ENCODE measurements at regions not wholly inside any gene's neighbourhood (a gene's known extent, or its start where the extent isn't known, plus 50 kb on each side); places are given as distances from the start of the nearest gene placed in this dataset.
A peak's percentile ranks its signal among the peaks of the same experiment; 100 is the strongest.

DNA sequence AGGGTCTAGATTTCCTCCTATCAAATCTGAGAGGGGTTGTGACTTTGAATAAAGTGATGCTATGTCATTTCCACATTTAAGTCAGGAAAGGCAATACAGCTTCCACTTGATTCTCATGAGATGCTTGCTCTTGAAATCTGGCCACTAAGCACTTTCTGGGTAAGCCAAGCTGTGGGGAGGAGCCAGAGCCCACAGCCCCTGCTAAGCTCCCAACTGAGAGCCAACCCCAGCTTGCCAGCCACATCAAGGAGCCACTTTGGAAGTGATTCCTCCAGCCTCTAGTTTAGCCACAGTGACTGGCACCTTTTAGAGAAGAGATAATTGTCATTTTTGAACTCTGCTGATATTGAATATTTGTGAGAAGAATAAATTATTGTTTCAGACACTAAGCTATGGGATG is 1441.5 kb upstream of the IGFBP7 start:
- DNase-seq, result no peak

DNA sequence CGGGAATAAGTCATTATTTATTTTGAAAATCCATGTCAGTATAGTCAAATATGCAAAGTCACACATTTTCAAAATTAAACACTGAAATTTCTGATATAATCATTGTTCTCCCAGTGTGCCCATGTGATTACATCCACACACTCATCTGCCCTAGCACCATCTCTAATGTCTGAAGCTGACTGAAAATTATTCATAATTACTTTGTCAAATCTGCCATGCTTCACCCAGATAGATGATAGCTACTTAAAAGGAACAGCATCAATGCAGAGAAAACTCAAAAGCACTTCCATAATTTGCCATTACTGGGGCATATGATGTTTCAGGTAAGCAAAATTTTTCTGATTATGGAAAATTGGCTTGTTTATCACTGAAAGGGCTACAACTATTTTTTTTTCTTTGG is 1433.3 kb upstream of the IGFBP7 start:
- DNase-seq, result no peak

DNA sequence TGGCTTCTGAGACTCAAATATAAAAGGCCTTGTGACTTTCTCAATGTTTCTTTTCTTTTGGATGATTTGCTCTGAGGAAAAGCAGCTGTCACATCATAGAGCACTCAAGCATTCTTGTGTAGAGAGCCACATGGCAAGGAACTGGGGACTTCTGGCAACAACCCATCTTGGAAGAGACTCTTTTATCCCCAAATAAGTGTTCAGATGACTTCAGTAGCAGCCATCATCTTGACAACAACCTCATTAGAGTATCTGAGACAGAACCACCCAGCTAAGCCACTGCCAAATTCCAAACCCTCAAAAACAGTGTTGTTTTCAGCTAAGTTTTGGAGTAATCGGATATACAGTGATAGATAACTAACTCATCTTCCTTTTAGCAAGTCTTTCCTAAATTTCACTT is 1431.7 kb upstream of the IGFBP7 start:
- no peak for DNase-seq

DNA sequence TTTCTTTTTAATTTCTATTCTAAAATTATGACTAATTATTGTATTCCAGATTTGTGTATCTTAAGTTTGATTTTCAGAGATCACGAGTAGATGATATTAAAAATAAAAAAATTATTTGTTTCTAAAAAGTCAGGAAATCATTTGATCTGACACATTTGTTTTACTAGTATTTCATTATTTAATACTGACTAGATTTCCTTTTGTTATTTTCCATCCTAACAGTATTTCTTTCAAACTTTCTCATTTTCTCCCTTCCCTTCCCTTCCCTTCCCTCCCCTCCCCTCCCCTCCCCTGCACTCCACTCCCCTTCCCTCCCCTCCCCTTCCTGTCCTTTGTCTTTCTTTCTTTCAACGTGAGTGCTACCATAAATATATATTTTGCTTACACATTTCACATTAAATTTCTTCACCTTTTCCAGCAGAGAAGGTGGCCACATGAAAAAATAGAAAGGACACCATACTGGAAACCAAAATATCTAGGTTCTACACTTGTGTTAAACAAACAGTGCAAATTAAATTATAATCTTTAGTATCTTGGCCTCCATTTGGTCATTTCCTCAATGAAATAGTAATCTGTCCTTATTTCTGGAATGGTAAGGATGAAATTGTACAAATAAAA is 1412.7 kb upstream of the IGFBP7 start:
- no peak for DNase-seq

DNA sequence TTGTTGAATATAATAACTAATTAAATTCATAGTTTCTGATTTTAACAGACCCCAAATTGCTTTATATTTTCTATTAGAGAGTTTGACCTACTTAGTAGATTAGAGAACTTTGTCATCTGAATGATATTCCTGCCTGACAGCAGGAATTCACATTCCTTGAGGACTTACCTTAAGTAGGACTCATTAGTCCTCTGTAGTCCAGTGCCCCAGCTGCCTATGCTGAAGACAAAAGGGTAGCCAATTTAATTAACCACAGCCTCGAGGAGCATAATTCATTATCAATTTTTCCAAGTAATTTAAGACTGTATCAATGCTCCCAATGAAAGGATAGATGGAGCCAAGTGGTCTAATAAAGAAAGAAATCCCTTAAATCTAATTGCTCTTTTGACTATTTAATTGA is 1405.0 kb upstream of the IGFBP7 start:
- peak; percentile 63 for DNase-seq

DNA sequence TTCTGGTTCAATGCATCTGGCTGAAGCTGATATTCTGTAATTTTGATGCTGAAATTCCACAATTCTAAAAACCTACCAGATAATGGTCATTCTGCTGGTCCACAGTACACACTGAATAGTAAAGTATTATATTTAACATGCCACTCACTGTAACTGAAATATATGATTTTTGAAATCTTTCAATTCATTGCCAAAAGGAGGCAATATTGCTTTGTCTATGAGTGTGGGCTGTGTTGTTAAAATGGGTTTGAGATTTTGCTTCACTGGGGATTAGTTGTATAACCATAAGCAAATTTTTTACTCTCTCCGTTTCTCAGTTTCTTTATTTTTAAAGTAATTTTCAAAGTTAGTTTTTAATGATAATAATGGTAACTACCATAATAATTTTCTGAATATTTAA is 1404.1 kb upstream of the IGFBP7 start:
- peak; percentile 20 for DNase-seq

DNA sequence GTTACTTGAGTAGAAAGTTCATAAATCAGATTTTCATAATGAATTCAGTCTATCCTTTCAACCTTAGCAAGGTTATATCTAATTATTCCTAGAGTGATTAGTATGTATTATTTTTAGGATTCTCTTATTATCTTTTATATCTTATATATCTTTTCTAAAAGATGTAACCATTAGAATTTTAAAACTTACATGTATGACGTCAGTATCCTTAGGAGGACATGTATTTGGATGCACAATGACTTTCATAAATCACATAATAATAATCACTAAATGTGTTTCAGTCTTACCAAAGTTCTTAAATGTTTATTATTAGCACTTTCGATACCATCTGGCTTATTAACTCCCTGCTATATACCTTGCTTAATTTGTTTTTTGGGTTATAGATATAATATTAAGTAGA is 1400.5 kb upstream of the IGFBP7 start:
- no peak for DNase-seq

DNA sequence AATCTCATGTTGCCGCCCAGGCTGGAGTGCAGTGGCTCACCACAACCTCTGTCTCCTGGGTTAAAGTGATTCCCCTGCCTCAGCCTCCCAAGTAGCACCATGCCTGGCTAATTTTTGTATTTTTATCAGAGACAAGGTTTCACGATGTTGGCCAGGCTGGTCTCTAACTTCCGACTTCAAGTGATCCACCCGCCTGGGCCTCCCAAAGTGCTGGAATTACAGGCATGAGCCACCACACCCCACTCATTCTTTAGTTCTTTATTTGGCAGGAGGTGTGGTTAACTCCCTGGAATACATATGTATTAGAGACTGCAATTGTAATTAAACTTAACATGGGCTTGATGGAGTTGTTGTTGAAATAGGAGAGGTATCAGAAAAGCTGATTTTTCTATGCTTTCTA is 1396.9 kb upstream of the IGFBP7 start:
- DNase-seq, result no peak

DNA sequence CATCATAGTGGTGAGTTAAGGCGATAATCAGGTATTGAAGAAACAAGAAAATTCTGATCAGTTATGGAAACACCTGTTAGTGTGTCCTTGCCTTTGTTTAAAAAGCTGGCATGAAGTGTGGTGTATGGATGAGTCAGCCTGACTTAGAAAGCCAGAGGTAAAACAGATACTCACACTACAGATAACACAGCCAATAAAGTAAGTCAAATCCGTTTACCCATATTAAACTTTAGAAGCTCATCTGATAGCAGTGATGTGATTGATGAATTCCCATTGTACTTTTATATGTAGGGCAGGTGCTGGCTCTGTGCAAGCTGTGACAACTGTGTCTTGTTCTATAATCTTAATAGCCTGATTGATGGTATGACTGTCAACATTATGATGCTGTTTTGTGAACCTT is 1392.7 kb upstream of the IGFBP7 start:
- DNase-seq, result no peak

DNA sequence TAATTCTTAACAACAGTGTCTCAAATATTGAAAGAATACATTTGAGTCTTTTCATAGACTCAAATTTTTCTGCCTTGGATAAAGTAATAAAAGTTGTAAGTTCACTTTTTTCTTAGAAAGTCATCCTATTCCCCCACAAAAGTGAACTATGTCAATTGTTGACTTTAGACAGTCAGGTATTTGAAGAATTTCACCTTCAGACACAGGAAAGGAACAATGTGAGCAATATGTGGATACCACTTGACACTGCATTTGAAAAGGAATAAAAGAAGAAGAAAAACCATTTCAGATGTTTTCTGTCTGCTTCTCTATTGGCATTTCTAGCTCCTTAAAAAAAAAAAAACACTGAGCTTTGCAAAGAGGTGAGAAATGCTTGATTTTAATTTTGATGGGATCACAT is 1389.0 kb upstream of the IGFBP7 start:
- no peak for DNase-seq

DNA sequence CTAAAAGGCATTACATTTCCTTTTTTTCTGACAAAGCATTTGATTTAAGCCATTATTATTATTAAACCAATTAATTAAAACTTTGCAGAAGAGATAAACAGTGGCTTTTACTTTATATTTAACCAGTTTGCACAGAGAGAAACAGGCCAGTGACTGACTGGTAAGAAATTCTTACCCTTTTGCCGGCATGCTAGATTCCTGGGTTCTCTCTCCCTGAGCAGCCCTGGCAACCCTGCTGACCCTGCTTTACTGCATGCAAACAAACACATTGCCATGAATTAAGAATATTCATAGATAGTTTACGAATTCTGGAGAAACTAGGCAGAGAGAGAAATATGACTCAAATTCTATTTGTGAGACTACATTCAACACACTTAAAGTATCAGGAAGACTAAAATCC is 1381.4 kb upstream of the IGFBP7 start:
- no peak for DNase-seq

DNA sequence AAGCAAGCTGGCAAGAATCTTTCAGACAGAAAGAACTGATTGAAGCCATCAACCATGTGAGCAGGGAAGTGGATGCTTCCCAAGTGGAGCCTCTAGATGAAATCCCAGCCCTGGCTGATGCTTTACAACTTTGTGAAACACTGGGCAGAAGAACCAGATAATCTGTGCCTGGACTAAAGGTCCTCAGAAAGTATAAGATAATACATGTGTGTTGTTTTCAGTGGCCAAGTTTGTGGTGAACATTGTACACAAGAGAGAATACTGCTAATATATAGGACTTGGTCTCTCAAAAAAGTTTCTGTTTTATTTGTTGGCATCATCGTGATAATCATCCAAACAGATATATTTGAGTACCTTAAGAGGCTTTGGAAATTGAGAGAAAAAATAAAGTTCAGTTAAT is 1367.8 kb upstream of the IGFBP7 start:
- no peak for DNase-seq

DNA sequence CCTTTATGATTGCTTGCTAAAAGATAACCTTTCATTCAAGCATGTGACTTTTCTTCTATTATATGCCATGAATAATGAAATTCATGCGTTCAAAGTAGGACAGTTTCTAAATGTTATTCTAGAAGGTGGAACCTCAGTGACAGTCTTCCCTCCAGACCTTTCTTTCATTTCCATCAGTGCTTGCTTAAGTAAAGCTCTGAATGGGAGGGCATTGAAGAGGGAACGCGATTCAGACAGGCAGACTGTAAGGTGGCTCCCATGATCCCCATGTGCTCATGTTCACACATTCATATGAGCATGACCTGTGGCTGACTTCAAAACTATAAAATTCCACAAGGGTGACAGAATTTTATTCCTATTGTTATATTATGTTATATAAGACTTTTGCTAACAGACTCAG is 1367.3 kb upstream of the IGFBP7 start:
- no peak for DNase-seq

DNA sequence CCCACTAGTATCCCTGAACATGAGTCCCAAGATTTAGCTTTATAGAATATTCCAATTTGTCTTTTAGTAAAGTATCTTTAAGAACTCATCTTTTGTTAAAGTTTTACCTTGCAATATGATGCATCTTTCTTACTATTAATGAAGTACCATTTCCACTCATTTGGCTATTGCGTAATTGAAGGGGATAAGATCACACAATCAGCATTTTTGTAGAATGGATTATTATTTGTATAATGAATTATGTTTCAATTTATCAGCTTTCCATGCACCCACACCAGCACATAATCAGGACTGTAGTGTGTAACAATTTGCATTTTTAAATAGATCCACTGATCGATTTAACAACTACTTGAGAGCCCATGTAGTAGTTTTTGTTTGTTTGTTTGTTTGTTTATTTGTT is 1364.9 kb upstream of the IGFBP7 start:
- no peak for DNase-seq

DNA sequence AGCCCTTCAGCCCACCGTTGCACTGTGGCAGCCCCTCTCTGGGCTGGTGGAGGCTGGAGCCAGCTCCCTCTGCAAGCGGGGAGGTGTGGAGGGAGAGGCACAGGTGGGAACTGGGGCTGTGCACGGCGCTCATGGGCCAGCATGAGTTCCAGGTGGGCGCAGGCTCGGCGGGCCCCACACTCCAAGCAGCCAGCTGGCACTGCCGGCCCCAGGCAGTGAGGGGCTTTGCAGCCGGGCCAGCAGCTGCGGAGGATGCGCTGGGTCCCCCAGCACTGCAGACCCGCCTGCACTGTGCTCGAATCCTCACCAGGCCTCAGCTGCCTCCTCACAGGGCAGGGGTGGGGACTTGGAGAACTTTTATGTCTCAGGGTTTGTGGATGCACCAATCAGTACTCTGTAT is 1354.8 kb upstream of the IGFBP7 start:
- no peak for DNase-seq

DNA sequence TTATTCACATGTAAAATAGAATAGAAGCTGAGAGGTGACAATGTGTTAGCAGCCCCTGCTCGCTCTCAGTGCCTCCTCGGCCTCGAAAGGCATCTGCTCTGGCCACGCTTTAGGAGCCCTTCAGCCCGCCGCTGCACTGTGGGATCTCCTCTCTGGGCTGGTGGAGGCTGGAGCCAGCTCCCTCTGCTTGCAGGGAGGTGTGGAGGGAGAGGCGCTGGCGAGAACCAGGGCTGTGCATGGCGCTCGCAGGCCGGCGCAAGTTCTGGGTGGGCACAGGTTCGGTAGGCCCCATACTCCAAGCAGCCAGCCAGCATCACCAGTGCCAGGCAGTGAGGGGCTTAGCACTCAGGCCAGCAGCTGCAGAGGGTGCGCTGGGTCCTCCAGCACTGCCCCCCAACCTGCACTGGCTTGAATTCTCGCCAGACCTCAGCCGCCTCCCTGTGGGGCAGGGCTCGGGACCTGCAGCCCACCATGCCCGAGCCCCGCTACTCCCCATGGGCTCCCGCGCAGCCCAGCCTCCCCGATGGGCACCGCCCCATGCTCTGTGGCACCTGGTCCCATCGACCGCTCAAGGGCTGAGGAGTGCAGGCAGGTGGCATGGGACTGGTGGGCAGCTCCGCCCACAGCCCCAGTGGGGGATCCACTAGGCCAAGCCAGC is 1346.7 kb upstream of the IGFBP7 start:
- DNase-seq, result no peak

DNA sequence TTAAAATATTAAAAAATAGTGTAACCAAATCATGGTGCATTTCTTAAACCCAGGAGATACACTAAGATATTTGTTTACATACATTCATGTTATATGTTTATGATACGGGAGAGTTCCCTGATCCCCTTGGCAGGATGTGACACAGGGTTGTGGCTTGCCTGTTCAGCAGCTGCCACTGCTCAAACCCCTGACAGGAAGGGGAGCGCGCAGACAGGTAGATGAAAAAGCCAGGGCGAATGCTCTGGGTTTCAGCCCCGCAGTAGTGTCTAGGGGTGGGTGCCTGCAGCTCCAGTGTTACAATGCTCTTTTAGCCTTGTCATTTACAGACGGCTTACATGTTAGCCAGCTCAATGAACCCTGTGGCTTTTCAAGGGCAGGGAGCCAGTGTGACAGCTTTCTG is 1343.8 kb upstream of the IGFBP7 start:
- peak; percentile 2 for DNase-seq

DNA sequence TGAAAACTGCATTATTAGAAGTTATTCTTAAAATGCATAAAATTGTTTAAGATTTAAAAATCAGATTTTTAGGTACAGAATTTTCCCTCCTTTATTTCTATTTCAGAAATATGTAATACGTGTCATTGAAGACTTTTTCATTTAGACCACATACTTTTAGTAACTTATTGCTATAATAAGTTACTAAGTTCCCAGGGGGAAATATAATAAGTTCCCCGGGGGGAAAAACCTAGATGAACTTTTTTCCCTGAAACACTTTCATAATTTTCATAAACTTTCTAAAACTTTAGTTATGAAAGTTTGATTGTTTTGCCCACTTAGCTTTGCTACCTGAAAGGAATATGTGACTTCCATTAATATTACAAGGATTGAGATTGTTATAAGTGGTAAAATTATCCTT is 1341.5 kb upstream of the IGFBP7 start:
- DNase-seq, result no peak

DNA sequence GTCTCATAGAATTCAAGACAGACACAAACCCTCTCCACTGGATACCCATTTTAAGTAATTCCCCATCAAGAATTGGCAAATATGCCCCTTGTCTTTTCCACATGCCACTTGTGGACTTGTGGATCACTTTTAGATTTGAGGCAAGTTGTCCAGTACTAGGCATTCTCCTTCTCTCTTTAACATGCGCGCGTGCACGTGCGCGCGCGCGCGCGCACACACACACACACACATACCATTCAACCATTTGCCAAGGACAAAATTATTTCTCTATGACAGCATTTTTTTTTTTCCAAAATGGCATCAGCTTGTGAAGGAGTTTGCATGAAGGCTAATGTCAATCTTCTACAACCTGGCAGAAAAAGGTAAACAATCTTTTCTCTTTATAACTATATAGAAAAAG is 1325.7 kb upstream of the IGFBP7 start:
- no peak for DNase-seq

DNA sequence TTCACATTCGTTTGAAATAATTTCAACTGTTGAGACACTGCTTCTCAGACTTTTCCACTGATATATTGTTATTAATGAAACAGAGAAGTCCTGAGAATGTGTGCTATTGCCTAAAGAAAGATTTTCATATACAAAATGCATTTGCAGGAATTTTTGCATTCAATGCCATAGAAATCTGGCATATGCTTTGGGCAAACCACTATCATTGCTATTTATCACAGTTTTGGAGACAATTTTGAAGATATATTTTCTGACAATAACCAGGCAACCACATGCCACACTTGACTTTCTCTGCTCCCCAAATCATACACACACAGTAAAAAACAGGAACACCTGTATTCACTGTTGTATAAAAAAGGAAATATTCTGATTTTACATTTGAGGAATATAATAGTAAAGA is 1303.7 kb upstream of the IGFBP7 start:
- no peak for DNase-seq

DNA sequence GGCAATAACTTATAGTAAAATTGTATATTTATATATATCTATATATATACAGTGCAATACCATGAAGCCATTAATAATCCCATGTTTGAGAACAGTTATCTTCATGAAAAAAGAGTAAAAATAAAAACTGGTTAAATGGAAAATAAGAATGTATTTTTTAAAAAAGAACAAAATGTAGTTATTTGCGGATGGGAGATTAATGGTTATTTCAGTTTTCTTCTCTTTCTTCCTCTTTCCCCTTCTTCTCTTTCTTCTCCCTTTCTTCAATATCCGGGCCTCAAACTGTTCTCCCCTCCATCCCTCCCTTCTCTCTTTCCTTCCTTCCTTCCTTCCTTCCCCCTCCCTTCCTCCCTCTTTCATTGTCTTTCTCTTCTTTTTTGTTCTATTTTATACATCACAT is 1301.7 kb upstream of the IGFBP7 start:
- no peak for DNase-seq

DNA sequence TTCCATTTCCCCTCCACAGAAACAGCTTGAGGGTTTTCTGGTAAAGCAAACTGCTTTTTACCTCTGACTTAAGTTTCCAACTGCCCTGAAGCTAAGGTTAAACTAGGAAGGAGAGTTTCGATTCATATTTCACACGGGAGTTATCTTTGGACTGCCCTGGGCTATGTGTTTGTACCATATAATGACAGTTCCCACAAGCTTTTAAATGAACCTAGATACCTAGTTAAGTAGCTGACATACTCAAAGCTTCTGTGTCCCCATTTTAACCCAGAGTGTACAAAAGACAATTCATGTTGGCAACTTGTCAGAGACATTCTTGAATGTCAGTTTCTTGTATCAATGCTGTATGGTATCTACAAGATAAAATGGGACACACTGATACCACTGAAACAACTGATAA is 1296.6 kb upstream of the IGFBP7 start:
- DNase-seq, result no peak

DNA sequence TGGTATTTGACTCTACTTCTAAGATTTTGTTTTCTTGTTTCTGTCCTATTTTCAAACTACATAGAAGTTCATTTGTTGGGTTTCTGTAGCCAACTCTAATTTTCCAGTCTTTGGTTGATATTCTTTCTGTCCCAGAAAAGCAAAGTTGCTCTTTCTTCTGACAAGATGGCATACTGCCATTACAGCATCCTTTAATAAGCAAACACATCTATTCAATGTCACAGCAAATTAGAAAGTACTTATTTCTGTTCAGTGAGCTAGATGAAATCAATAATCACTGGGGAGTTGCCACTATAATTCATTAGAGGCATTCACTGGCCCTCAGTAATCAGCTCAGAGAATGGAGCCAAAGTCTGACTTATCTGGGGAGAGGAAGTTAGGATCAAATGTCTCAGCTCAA is 1258.0 kb upstream of the IGFBP7 start:
- DNase-seq, result peak; percentile 86

DNA sequence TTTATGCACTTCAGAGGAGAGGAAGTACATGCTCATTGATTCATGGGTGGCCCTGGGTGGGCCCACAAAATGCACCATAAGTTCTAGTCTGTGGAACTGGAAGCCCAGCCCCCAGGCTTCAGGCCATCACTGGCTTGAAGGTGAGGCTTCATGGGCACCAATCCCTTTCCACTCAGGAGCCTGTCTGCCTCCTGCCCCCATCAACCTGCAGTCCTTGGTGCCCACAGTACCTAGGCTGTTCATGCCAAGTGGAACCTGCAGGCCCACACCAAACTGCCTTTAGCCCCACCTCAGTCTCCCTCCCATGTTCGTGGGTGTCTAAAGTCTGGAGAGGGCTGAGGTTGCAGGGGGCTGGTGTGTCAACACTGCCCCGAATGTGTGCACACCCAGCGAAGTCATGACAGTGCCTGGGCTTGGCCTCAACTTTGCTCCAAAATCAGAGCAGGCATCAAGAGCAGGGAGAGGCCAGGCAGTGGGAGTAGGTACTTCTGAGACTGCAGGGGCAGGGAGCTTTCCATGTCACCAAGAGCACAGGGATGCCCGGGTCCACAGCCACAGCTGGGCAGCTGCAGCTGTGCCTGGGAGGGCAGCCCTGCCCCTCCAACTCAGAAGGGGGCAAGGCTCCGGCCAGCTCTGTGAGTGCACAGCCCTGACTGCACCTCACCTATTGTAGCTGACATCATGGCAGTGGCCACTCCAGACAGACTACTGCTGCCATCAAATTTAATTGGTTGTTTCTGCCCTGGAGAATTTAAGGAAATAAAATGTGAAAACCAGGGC is 1250.4 kb upstream of the IGFBP7 start:
- no peak for DNase-seq

DNA sequence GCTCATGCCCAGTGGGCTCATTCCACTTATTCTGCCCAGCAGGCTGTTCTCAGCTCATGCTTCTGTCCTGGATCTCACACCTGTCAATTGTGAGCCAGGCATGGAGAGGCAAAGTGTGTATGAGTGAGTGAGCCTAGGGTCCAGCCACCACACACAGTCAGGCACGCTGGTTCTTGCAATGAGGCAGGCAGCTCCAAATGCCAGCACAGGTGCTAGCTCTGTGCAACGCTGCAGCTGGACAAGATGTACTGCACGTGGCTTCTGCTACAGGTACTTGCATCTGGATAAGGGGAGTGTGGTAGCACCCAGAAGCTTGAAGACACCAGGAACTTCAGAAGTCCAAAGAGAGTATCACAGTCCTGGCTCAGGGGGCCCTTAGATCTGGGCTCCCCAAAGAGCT is 1249.4 kb upstream of the IGFBP7 start:
- DNase-seq, result no peak

All from eye (tissue), 1 donor.